GM12891 (cell line): ENCODE measurements at regions not wholly inside any gene's neighbourhood (a gene's known extent, or its start where the extent isn't known, plus 50 kb on each side); places are given as distances from the start of the nearest gene placed in this dataset.

ENCODE experiments used
- POLR2A ChIP-seq: IDR thresholded peaks from 2 replicates; pipeline ENCODE4 v1.6.1; 2011; ENCODE audit warnings: low read depth, low read length, control low read depth
- POLR2AphosphoS5 ChIP-seq: IDR thresholded peaks from 2 replicates; pipeline ENCODE4 v1.6.1; 2011; ENCODE audit warnings: low read depth, low read length, control low read depth

DNA sequence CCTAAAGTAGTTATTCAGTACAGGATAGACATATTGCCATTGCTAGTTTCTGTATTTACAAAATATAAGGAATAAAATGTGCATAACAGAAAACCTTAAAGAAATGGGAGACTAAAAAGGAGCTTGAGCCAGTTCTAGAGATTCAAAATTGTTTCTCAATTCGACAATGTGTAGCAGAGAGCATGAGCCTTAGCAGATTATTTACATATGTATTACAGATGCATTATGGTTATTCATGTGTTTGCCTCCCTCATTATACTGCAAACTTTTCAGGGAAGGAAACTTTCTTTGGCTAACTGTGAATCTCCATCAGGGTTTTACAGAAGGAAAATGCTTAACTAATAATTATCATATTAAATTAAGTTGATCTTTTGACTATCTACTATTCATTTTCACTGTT lies 854.4 kb upstream of the SLC39A10 start:
- no peak for TF ChIP-seq POLR2AphosphoS5
- no peak for TF ChIP-seq POLR2A
